ENCODE measurements at regions not wholly inside any gene's neighbourhood (a gene's known extent, or its start where the extent isn't known, plus 50 kb on each side); places are given as distances from the start of the nearest gene placed in this dataset.

GRCh38 chr6:164227952-164228522 is 813.5 kb downstream of the QKI start:
- WGBS: 85% methylated on average over 17 of the region's 17 CpGs
- TF ChIP-seq POLR2A (IDR thresholded peaks at IDR 0.05; ENCODE audit: low read depth) (no peak), POLR2AphosphoS5 (IDR thresholded peaks at IDR 0.05) (no peak), EP300 (IDR thresholded peaks at IDR 0.05) (no peak)
- TF ChIP-seq, protein P1, sequence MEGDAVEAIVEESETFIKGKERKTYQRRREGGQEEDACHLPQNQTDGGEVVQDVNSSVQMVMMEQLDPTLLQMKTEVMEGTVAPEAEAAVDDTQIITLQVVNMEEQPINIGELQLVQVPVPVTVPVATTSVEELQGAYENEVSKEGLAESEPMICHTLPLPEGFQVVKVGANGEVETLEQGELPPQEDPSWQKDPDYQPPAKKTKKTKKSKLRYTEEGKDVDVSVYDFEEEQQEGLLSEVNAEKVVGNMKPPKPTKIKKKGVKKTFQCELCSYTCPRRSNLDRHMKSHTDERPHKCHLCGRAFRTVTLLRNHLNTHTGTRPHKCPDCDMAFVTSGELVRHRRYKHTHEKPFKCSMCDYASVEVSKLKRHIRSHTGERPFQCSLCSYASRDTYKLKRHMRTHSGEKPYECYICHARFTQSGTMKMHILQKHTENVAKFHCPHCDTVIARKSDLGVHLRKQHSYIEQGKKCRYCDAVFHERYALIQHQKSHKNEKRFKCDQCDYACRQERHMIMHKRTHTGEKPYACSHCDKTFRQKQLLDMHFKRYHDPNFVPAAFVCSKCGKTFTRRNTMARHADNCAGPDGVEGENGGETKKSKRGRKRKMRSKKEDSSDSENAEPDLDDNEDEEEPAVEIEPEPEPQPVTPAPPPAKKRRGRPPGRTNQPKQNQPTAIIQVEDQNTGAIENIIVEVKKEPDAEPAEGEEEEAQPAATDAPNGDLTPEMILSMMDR (IDR thresholded peaks at IDR 0.05): no peak
- intact Hi-C loops (cut with DNase I): no loop called here
- Histone ChIP-seq H3K4me1 (no peaks in the 10 kb centered on the region), H3K9me3 (no peaks in the 10 kb centered on the region), H3K36me3 (no peaks in the 10 kb centered on the region), H3K27me3 (no peaks in the 10 kb centered on the region), H3K4me3 (no peak overlapping the region), H3K27ac (replicated peaks in 1 of 4) (no peak overlapping the region)
- peak; percentile 66 for DNase-seq (ENCODE audit: extremely low spot score)

- no peak for TF ChIP-seq POLR2A (IDR thresholded peaks at IDR 0.05; ENCODE audit: low read depth)
- TF ChIP-seq EP300 (IDR thresholded peaks at IDR 0.05): no peak
- no peak for TF ChIP-seq POLR2AphosphoS5 (IDR thresholded peaks at IDR 0.05)
- TF ChIP-seq, protein P1 (IDR thresholded peaks at IDR 0.05): no peak
- DNase-seq (ENCODE audit: extremely low spot score): no peak
- H3K4me3 ChIP-seq: no peak overlapping the region
- WGBS: 69% methylated on average over 10 of the region's 10 CpGs
- no peaks in the 10 kb centered on the region for H3K27me3 ChIP-seq
- H3K4me1 ChIP-seq: no peaks in the 10 kb centered on the region
- H3K36me3 ChIP-seq: no peaks in the 10 kb centered on the region
- H3K9me3 ChIP-seq: no peaks in the 10 kb centered on the region
- intact Hi-C loops (cut with DNase I): no loop called here
- no peak overlapping the region for H3K27ac ChIP-seq (replicated peaks in 1 of 4)
These were observed 802.3 kb downstream of the QKI start for GRCh38 chr6:164216839-164217238.

DNA sequence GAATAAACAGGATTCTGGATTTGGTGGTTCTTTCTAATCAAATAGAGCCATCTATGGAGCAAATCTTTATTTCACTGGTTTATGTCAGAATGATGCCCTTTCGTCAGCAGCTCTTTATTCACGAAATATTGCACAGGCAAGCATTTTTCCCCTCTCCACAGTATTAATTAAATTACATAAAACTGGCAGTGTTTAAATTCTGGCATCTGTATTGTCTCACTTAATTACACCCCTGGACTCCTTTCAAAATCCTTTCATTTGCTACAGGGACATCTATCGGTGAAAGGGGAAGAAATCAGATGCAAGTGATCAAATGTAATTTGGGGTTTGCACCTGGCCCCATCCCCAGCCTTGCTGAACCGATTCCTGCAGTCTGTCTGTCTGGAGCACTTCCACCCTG is 801.9 kb downstream of the QKI start:
- H3K27me3 ChIP-seq: no peaks in the 10 kb centered on the region
- no peak for DNase-seq (ENCODE audit: extremely low spot score)
- intact Hi-C loops (cut with DNase I): no loop called here
- WGBS: 37% methylated on average over 4 of the region's 4 CpGs
- TF ChIP-seq, protein P1 (IDR thresholded peaks at IDR 0.05): no peak
- no peak for TF ChIP-seq EP300 (IDR thresholded peaks at IDR 0.05)
- no peak overlapping the region for H3K27ac ChIP-seq (replicated peaks in 1 of 4)
- no peak overlapping the region for H3K4me3 ChIP-seq
- H3K4me1 ChIP-seq: no peaks in the 10 kb centered on the region
- H3K9me3 ChIP-seq: no peaks in the 10 kb centered on the region
- no peaks in the 10 kb centered on the region for H3K36me3 ChIP-seq

DNA sequence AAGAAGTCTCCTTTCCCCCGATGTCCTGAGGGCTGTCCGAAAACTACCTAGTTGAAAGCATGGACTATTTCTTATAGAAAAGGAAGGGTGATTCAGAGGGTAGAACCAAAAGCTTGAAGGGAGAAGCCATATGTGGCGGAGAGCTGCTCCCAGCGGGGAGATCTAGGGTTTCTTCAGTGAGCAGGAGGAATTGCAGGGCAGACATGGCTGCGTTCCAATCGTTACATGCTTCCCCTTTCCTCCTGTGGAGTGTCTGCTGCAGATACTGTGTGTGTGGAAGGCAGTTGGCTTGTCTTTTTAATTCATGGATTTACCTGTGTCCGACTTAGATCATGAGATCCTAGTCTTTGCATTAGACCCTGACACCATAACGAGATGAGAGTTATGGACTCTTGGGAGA is 799.5 kb downstream of the QKI start:
- H3K27me3 ChIP-seq: no peaks in the 10 kb centered on the region
- DNase-seq (ENCODE audit: extremely low spot score): no peak
- no peak overlapping the region for H3K27ac ChIP-seq (replicated peaks in 1 of 4)
- no peak for TF ChIP-seq EP300 (IDR thresholded peaks at IDR 0.05)
- TF ChIP-seq POLR2AphosphoS5 (IDR thresholded peaks at IDR 0.05): no peak
- no peak for TF ChIP-seq POLR2A (IDR thresholded peaks at IDR 0.05; ENCODE audit: low read depth)
- TF ChIP-seq, protein P1 (IDR thresholded peaks at IDR 0.05): no peak
- no peaks in the 10 kb centered on the region for H3K36me3 ChIP-seq
- no peaks in the 10 kb centered on the region for H3K4me1 ChIP-seq
- intact Hi-C loops (cut with DNase I): no loop called here
- WGBS: 83% methylated on average over 8 of the region's 8 CpGs
- no peak overlapping the region for H3K4me3 ChIP-seq
- no peaks in the 10 kb centered on the region for H3K9me3 ChIP-seq

DNA sequence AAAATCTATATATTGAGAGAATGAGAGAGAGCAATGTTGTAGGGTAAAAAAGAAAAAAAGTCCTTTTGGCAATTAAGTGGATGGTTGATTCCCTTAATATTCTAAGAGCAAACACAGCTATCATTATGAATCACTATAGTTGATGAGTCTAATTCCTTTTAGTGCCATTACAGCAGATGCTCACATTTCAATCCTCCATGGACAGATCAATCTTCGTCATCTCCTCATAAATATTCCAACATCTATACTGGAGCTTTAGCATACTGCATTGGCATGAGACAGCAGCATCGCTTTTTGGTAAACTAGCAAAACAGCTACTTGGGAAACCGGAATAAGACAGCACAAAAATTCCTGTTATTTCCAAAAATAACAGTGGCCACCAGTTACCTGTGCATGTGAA is 796.7 kb downstream of the QKI start:
- Histone ChIP-seq H3K4me1 (no peaks in the 10 kb centered on the region), H3K27me3 (no peaks in the 10 kb centered on the region), H3K36me3 (no peaks in the 10 kb centered on the region), H3K9me3 (no peaks in the 10 kb centered on the region), H3K4me3 (no peak overlapping the region), H3K27ac (replicated peaks in 1 of 4) (no peak overlapping the region)
- intact Hi-C loops (cut with DNase I): no loop called here
- TF ChIP-seq, protein P1 (IDR thresholded peaks at IDR 0.05): no peak
- TF ChIP-seq POLR2A (IDR thresholded peaks at IDR 0.05; ENCODE audit: low read depth) (no peak), POLR2AphosphoS5 (IDR thresholded peaks at IDR 0.05) (no peak), EP300 (IDR thresholded peaks at IDR 0.05) (no peak)
- 93% methylated on average over 3 of the region's 3 CpGs for WGBS
- no peak for DNase-seq (ENCODE audit: extremely low spot score)

Data from esophagus muscularis mucosa (tissue), 4 donors.